ENCODE measurements at regions not wholly inside any gene's neighbourhood (a gene's known extent, or its start where the extent isn't known, plus 50 kb on each side); places are given as distances from the start of the nearest gene placed in this dataset.

- no peak for DNase-seq
- in situ Hi-C loops (cut with MboI; ENCODE audit: low pct_unique_long_range_greater_than_20kb, low sequenced_read_pairs): no loop called here
Observed at GRCh38 chr4:113849771-113850170, 88.2 kb upstream of the CAMK2D start.

- no peak for DNase-seq
- in situ Hi-C loops (cut with MboI; ENCODE audit: low pct_unique_long_range_greater_than_20kb, low sequenced_read_pairs): no loop called here
Observed at GRCh38 chr4:113847710-113848109, 86.2 kb upstream of the CAMK2D start.

GRCh38 chr4:113846433-113846832, 84.9 kb upstream of the CAMK2D start:
- DNase-seq: no peak
- in situ Hi-C loops (cut with MboI; ENCODE audit: low pct_unique_long_range_greater_than_20kb, low sequenced_read_pairs): no loop called here

GRCh38 chr4:113845138-113845537, 83.6 kb upstream of the CAMK2D start:
- DNase-seq: no peak

GRCh38 chr4:113844369-113844768, 82.8 kb upstream of the CAMK2D start:
- DNase-seq: no peak
- in situ Hi-C loops (cut with MboI; ENCODE audit: low pct_unique_long_range_greater_than_20kb, low sequenced_read_pairs): no loop called here

More at GRCh38 chr4:113845138-113845537, 83.6 kb upstream of the CAMK2D start:
- in situ Hi-C loops (cut with MboI; ENCODE audit: low pct_unique_long_range_greater_than_20kb, low sequenced_read_pairs): no loop called here

- in situ Hi-C loops (cut with MboI; ENCODE audit: low pct_unique_long_range_greater_than_20kb, low sequenced_read_pairs): no loop called here
Observed at GRCh38 chr4:113840861-113841260, 79.3 kb upstream of the CAMK2D start.

GRCh38 chr4:113838460-113838859, 76.9 kb upstream of the CAMK2D start:
- DNase-seq: no peak
- in situ Hi-C loops (cut with MboI; ENCODE audit: low pct_unique_long_range_greater_than_20kb, low sequenced_read_pairs): no loop called here

More at GRCh38 chr4:113840861-113841260, 79.3 kb upstream of the CAMK2D start:
- no peak for DNase-seq

GRCh38 chr4:113837397-113837796, 75.9 kb upstream of the CAMK2D start:
- in situ Hi-C loops (cut with MboI; ENCODE audit: low pct_unique_long_range_greater_than_20kb, low sequenced_read_pairs): no loop called here
- peak; percentile 72 for DNase-seq

- DNase-seq: no peak
- in situ Hi-C loops (cut with MboI; ENCODE audit: low pct_unique_long_range_greater_than_20kb, low sequenced_read_pairs): no loop called here
Observed at GRCh38 chr4:113835005-113835404, 73.5 kb upstream of the CAMK2D start.

GRCh38 chr4:113834298-113834697, 72.8 kb upstream of the CAMK2D start:
- in situ Hi-C loops (cut with MboI; ENCODE audit: low pct_unique_long_range_greater_than_20kb, low sequenced_read_pairs): no loop called here
- DNase-seq: no peak

GRCh38 chr4:113832803-113833202, 71.3 kb upstream of the CAMK2D start:
- no peak for DNase-seq

GRCh38 chr4:113831457-113831856, 69.9 kb upstream of the CAMK2D start:
- in situ Hi-C loops (cut with MboI; ENCODE audit: low pct_unique_long_range_greater_than_20kb, low sequenced_read_pairs): no loop called here
- DNase-seq: no peak

More at GRCh38 chr4:113832803-113833202, 71.3 kb upstream of the CAMK2D start:
- in situ Hi-C loops (cut with MboI; ENCODE audit: low pct_unique_long_range_greater_than_20kb, low sequenced_read_pairs): no loop called here

GRCh38 chr4:113828702-113829101, 67.2 kb upstream of the CAMK2D start:
- no peak for DNase-seq
- in situ Hi-C loops (cut with MboI; ENCODE audit: low pct_unique_long_range_greater_than_20kb, low sequenced_read_pairs): no loop called here

- in situ Hi-C loops (cut with MboI; ENCODE audit: low pct_unique_long_range_greater_than_20kb, low sequenced_read_pairs): no loop called here
- DNase-seq: no peak
Observed at GRCh38 chr4:113827285-113827684, 65.7 kb upstream of the CAMK2D start.

GRCh38 chr4:113826421-113826820, 64.9 kb upstream of the CAMK2D start:
- in situ Hi-C loops (cut with MboI; ENCODE audit: low pct_unique_long_range_greater_than_20kb, low sequenced_read_pairs): no loop called here

GRCh38 chr4:113825272-113825671, 63.7 kb upstream of the CAMK2D start:
- in situ Hi-C loops (cut with MboI; ENCODE audit: low pct_unique_long_range_greater_than_20kb, low sequenced_read_pairs): no loop called here
- DNase-seq: peak; percentile 15

More at GRCh38 chr4:113826421-113826820, 64.9 kb upstream of the CAMK2D start:
- no peak for DNase-seq

GRCh38 chr4:113824396-113824795, 62.9 kb upstream of the CAMK2D start:
- in situ Hi-C loops (cut with MboI; ENCODE audit: low pct_unique_long_range_greater_than_20kb, low sequenced_read_pairs): no loop called here
- DNase-seq: no peak

- DNase-seq: no peak
- in situ Hi-C loops (cut with MboI; ENCODE audit: low pct_unique_long_range_greater_than_20kb, low sequenced_read_pairs): no loop called here
Observed at GRCh38 chr4:113823291-113823659, 61.7 kb upstream of the CAMK2D start.

GRCh38 chr4:113822555-113823290, 61.2 kb upstream of the CAMK2D start:
- in situ Hi-C loops (cut with MboI; ENCODE audit: low pct_unique_long_range_greater_than_20kb, low sequenced_read_pairs): no loop called here
- DNase-seq: no peak

GRCh38 chr4:113821856-113822255, 60.3 kb upstream of the CAMK2D start:
- no peak for DNase-seq
- in situ Hi-C loops (cut with MboI; ENCODE audit: low pct_unique_long_range_greater_than_20kb, low sequenced_read_pairs): no loop called here

- in situ Hi-C loops (cut with MboI; ENCODE audit: low pct_unique_long_range_greater_than_20kb, low sequenced_read_pairs): no loop called here
- DNase-seq: no peak
Observed at GRCh38 chr4:113820108-113820507, 58.6 kb upstream of the CAMK2D start.

Measured in KBM-7 (cell line).